WI38 (cell line): ENCODE measurements at regions not wholly inside any gene's neighbourhood (a gene's known extent, or its start where the extent isn't known, plus 50 kb on each side); places are given as distances from the start of the nearest gene placed in this dataset.

ENCODE experiments used
- H3K4me3 ChIP-seq: 2 replicates; pipeline ENCODE4 v1.5.1; 2011; ENCODE audit warnings: low read depth, mild to moderate bottlenecking, control low read depth, low read length
- CTCF ChIP-seq: IDR thresholded peaks from 2 replicates; pipeline ENCODE4 v1.5.1; 2012; ENCODE audit warnings: low read depth, mild to moderate bottlenecking, control low read depth, low read length

GRCh38 chr2:67883316-67884087 lies 179.3 kb downstream of the C1D start:
- H3K4me3 ChIP-seq: no peak overlapping the region
- TF ChIP-seq CTCF: no peak

DNA sequence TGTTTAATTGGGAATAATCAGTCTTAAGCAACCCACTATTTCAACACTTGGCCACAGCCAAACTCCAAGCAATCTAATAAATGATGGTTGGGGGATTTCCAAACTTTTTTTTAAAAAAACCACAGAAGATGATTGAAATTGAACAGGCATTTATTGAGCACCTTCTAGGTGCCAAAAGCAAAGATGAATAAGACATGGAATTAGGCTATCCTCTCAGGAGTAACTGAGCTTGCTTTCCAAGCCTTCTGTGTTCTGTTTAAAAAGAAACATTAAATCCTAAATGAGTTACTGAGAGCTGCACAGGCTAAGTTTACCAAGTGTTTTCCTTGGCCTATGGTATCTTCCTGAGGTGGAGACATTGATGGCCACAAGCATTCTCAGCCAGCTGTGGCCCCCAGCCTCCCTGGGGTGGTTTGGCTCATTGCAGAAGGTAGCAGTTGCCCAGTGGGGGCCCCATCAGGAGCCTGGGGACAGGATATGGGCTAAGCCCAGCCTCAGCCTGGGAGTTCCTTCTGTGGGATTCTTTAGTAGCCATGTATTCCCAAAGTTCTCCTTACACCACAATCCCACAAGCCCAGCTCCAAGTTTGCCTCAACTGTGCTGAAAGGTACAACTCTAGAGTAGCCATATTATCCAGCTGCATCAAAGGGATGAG lies 174.3 kb downstream of the C1D start:
- no peak overlapping the region for H3K4me3 ChIP-seq
- no peak for TF ChIP-seq CTCF

- no peak overlapping the region for H3K4me3 ChIP-seq
- TF ChIP-seq CTCF: no peak
Observed at GRCh38 chr2:67889056-67889455, 173.7 kb downstream of the C1D start.

- TF ChIP-seq CTCF: no peak
- no peak overlapping the region for H3K4me3 ChIP-seq
Observed at GRCh38 chr2:67891642-67892041, 171.2 kb downstream of the C1D start.

GRCh38 chr2:67892339-67892846 lies 170.4 kb downstream of the C1D start:
- H3K4me3 ChIP-seq: no peak overlapping the region
- no peak for TF ChIP-seq CTCF

DNA sequence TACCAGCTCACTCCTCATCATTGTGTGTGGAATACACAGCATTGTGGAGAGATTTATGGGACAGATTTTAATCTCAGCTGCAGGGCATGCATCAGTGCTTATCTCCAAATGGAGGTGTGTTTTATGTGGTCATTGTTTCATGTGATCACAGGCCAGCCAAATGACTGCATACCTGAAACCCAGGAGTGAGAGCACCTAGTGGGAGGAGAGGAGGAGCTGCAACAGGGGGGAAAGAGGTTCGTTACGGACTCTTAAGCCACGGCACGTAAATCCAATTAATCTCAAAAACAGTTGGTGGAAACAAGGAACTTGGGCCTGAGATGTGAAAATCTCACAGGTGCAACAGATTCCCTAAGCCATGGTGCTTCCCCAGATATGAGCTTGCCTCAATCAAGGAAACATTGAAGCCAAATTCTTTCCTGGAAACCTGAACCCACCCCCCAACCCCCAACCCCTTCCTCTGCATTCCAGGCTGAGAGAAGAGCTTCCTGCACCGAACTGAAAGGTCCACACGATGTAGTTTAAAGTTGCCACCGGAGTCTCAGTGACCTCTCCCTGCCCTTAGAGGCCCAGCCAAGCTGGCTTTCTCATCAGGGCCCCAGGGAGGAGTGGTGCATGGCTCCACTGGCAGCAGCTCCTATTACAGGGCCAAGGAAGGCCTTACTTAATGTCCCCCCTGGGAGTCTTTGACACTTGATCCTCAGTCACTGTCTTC lies 167.4 kb downstream of the C1D start:
- TF ChIP-seq CTCF: no peak
- no peak overlapping the region for H3K4me3 ChIP-seq
